Vagina (tissue), 2 donors: ENCODE measurements at regions not wholly inside any gene's neighbourhood (a gene's known extent, or its start where the extent isn't known, plus 50 kb on each side); places are given as distances from the start of the nearest gene placed in this dataset.

Experiments used
- DNase-seq, 2 donors: peaks; one replicate each; pipeline ENCODE4 v3.0.0-alpha.2; 2017; ENCODE audit errors: extremely low spot score in 2 of 2
- H3K27ac ChIP-seq: fragments of 200-600 bp; sonication (generic); one replicate; pipeline ENCODE4 v1.5.1; 2019
- H3K27me3 ChIP-seq: fragments of 200-600 bp; sonication (generic); one replicate; pipeline ENCODE4 v1.5.1; 2019
- H3K36me3 ChIP-seq, 2 donors: fragments of 200-600 bp; sonication (generic); one replicate each; pipeline ENCODE4 v1.5.1; 2017 to 2019
- H3K4me1 ChIP-seq: fragments of 200-600 bp; sonication (generic); one replicate; pipeline ENCODE4 v1.5.1; 2019
- H3K4me3 ChIP-seq, 2 donors: fragments of 200-600 bp; sonication (generic); 1 replicate in 1 of 2; 2 replicates in 1 of 2; pipeline ENCODE4 v1.5.1; 2016 to 2019
- H3K9me3 ChIP-seq: fragments of 200-600 bp; sonication (generic); one replicate; pipeline ENCODE4 v1.5.1; 2019
- CTCF ChIP-seq, 3 experiments: fragments of 450-650 bp in 2 of 3; fragments of 200-600 bp in 1 of 3; sonication (generic) in 1 of 3; IDR thresholded peaks; one replicate each; pipeline ENCODE4 v1.5.1; 2017 to 2019; ENCODE audit warnings: antibody characterized with exemption in 3 of 3, mild to moderate bottlenecking in 2 of 3, moderate library complexity in 2 of 3
- POLR2A ChIP-seq, 2 donors: fragments of 450-650 bp; IDR thresholded peaks; one replicate each; pipeline ENCODE4 v1.6.1; 2017; ENCODE audit warnings: antibody characterized with exemption in 2 of 2, mild to moderate bottlenecking in 2 of 2, moderate library complexity in 2 of 2
- POLR2AphosphoS5 ChIP-seq, 2 donors: sonication (generic); formaldehyde crosslinking; IDR thresholded peaks; one replicate each; pipeline ENCODE4 v1.9.0; 2017; ENCODE audit warnings: antibody characterized with exemption in 2 of 2, mild to moderate bottlenecking in 2 of 2, low read depth in 1 of 2; ENCODE audit not compliant: insufficient read depth in 1 of 2
- intact Hi-C: fragments of 100-400 bp; cut with DNase I; formaldehyde crosslinking; loops from one replicate; pipeline ENCODE4 v1.15.1; 2023

DNA sequence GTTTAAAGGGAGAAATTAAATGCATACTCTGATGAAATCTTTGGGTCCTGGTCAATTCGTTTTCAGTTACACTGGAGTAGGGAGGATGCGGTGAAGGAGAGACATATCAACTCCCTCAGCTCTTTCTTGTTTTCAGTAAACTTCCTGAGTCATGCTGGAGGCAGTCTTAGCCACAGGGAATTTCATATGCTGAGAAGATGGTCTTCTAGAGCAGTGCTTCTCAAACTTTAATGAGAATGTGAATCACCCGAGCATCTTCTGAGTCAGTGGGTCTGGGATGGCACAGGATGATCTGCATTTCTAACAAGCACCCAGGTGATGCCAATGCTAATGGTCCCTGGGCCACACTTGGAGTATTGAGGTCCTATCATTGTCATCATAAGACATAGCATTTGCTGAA is 214.5 kb downstream of the KIT start:
- intact Hi-C loops: no loop called here
- Histone ChIP-seq H3K27me3 (no peaks in the 10 kb centered on the region), H3K9me3 (no peaks in the 10 kb centered on the region), H3K36me3 (no peaks in the 10 kb centered on the region), H3K4me1 (no peaks in the 10 kb centered on the region), H3K27ac (no peak overlapping the region), H3K4me3 (no peak overlapping the region)
- DNase-seq: no peak
- no peak for TF ChIP-seq CTCF (IDR thresholded peaks at IDR 0.05)
- TF ChIP-seq POLR2A (IDR thresholded peaks at IDR 0.05): no peak
- TF ChIP-seq POLR2AphosphoS5 (IDR thresholded peaks at IDR 0.05; ENCODE audit: insufficient read depth in 1 of 2, low read depth in 1 of 2): no peak

DNA sequence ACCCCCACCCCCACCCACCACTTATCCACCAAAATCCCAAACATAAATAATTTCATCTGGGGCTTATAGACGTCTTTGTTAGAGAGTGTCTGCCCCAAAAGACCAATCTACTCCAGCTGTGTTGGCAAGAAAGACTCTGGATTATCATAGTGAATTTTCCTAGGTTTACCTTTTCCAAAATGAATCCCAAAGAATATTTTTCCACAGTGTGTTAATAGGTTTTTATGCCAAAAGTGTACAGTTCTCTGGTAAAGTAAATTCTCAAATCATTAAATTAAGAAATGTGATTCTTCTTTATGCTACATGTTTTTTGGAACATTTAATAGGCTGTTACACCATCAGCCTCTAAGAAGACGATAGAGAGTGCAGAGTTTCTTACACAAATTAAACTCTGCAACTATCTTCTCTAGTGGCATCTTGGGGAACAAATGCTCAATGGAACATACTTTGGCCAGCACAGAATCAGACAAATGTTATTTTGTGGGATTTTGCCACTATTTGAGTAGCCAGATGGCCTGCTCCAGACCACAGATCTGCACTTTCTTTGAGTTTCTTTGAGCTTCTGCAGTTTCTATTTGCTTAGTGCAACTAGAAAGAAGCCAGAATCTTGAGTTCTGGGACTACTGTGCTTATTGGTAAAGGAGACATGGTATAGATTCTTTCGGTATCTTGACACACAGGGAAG is 206.0 kb downstream of the KIT start:
- TF ChIP-seq CTCF (IDR thresholded peaks at IDR 0.05): no peak
- TF ChIP-seq POLR2AphosphoS5 (IDR thresholded peaks at IDR 0.05; ENCODE audit: insufficient read depth in 1 of 2, low read depth in 1 of 2): no peak
- TF ChIP-seq POLR2A (IDR thresholded peaks at IDR 0.05): no peak
- intact Hi-C loops: no loop called here

DNA sequence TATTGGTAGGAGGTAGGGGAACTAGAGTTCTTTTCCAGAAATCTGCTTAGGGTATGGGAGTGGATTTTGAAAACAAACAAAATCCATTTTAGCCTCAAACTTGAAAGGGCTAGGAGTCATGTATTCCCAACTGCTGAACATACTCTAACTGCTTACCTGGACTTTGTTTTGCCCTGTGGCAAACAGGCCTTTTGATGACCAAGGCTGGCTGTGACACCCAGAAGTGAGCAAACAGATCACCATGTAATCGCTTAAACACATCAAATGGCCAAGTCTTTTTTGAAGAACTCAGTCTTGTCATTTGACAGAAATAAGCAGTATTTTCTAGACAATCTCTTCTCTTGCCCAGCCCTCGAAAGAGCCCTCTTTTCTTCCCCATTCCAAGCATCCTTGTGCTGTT is 203.4 kb downstream of the KIT start:
- Histone ChIP-seq H3K4me1 (no peaks in the 10 kb centered on the region), H3K9me3 (no peaks in the 10 kb centered on the region), H3K27me3 (no peaks in the 10 kb centered on the region), H3K4me3 (no peak overlapping the region), H3K27ac (no peak overlapping the region), H3K36me3 (no peaks in the 10 kb centered on the region)
- intact Hi-C loops: no loop called here
- TF ChIP-seq CTCF (IDR thresholded peaks at IDR 0.05) (no peak), POLR2A (IDR thresholded peaks at IDR 0.05) (no peak), POLR2AphosphoS5 (IDR thresholded peaks at IDR 0.05; ENCODE audit: insufficient read depth in 1 of 2, low read depth in 1 of 2) (no peak)
- DNase-seq: no peak

More for the DNA sequence above, 206.0 kb downstream of the KIT start:
- Histone ChIP-seq H3K4me3 (no peak overlapping the region), H3K36me3 (no peaks in the 10 kb centered on the region), H3K27me3 (no peaks in the 10 kb centered on the region), H3K4me1 (no peaks in the 10 kb centered on the region), H3K9me3 (no peaks in the 10 kb centered on the region), H3K27ac (no peak overlapping the region)
- DNase-seq: no peak

DNA sequence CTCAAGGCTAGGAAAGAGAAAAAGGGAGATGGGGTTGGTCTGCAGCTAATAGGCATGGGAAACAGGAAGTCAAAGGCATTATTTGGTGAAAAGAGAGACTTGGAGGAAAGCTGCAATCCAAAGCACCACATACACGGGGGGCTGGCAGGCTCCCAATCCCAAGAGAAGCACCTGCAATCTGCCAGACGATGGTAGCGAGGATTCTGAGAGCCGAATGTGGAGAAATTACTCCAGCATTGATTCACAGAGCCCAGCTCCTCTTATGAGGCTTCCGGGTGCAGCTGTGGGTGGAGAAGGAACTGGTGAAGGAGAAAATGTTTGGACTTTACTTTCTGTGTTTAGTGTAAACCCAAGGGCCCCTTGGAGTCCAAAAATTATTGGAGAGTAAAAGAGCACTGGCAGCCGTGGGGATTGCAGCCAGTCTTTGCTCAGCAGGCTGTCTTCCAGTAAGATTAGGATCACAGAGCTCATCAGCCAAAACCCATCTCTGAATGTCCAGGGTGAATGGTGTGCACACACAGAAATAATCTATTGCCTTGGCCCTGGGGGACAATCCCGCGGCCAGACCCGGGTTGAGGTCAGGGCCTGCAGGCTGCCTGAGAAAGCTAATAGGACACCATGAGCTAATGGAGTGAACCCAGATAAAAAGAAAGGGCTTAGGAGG is 197.6 kb downstream of the KIT start:
- Histone ChIP-seq H3K27me3 (no peaks in the 10 kb centered on the region), H3K4me1 (no peaks in the 10 kb centered on the region), H3K27ac (no peak overlapping the region), H3K4me3 (no peak overlapping the region), H3K36me3 (no peaks in the 10 kb centered on the region), H3K9me3 (no peaks in the 10 kb centered on the region)
- no peak for TF ChIP-seq POLR2AphosphoS5 (IDR thresholded peaks at IDR 0.05; ENCODE audit: insufficient read depth in 1 of 2, low read depth in 1 of 2)
- TF ChIP-seq CTCF (IDR thresholded peaks at IDR 0.05): no peak
- intact Hi-C loops: no loop called here
- no peak for DNase-seq

GRCh38 chr4:54852602-54853001 is 194.8 kb downstream of the KIT start:
- TF ChIP-seq POLR2A (IDR thresholded peaks at IDR 0.05) (no peak), CTCF (IDR thresholded peaks at IDR 0.05) (no peak), POLR2AphosphoS5 (IDR thresholded peaks at IDR 0.05; ENCODE audit: insufficient read depth in 1 of 2, low read depth in 1 of 2) (no peak)
- H3K9me3 ChIP-seq: no peaks in the 10 kb centered on the region
- H3K27me3 ChIP-seq: no peaks in the 10 kb centered on the region
- no peak for DNase-seq
- H3K27ac ChIP-seq: no peak overlapping the region
- no peaks in the 10 kb centered on the region for H3K36me3 ChIP-seq
- no peaks in the 10 kb centered on the region for H3K4me1 ChIP-seq
- intact Hi-C loops: no loop called here
- H3K4me3 ChIP-seq: no peak overlapping the region
